HCT116 (cell line): ENCODE measurements at regions not wholly inside any gene's neighbourhood (a gene's known extent, or its start where the extent isn't known, plus 50 kb on each side); places are given as distances from the start of the nearest gene placed in this dataset.

ENCODE experiments used
- ELF1 ChIP-seq: IDR thresholded peaks from 2 replicates; pipeline ENCODE4 v1.6.1; 2012; ENCODE audit warnings: low read depth, borderline replicate concordance
- ZNF274 ChIP-seq: fragments of 200-500 bp; sonication (Bioruptor generic); IDR thresholded peaks from 2 replicates; pipeline ENCODE4 v1.6.1; 2014; ENCODE audit warnings: mild to moderate bottlenecking, low read depth, low read length, inconsistent platforms

DNA sequence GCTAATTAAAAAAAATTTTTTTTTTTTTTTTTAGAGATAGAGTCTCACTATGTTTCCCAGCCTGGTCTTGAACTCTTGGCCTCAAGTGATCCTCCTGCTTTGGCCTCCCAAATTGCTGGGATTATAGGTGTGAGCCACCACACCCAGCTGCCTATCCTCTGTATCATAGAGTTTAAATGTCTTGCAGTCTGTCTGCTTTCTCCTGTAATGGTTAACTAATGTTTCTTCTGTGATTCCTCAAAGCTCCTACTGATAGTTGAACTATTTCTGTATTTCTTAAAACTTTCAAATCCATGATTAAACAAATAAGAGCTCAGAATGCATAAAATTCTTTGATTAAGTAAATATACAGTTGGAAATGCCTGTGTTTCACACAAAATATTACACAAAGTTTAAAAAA is 115.4 kb upstream of the TPM1 start:
- no peak for TF ChIP-seq ZNF274
- TF ChIP-seq ELF1, result no peak
